SK-N-SH (cell line): ENCODE measurements at regions not wholly inside any gene's neighbourhood (a gene's known extent, or its start where the extent isn't known, plus 50 kb on each side); places are given as distances from the start of the nearest gene placed in this dataset.

Experiments used
- CTCF ChIA-PET: fragments of 300-600, 350-600 bp; formaldehyde crosslinking; extraction: SDS; loops from one replicate; lab custom pipeline; 2021; lab: Yijun Ruan, JAX
- POLR2A ChIA-PET: fragments of 350-600 bp; sonication (Branson Sonifier 250); formaldehyde crosslinking; extraction: SDS; loops from one replicate; lab custom pipeline; 2020; ENCODE audit warnings: antibody characterized with exemption, inconsistent platforms; lab: Yijun Ruan, JAX
- DNase-seq: peaks from one replicate; pipeline ENCODE4 v3.0.0; 2012
- H2AFZ ChIP-seq: fragments of 200-600 bp; sonication (generic); 2 replicates; pipeline ENCODE4 v1.8.1; 2016; ENCODE audit warnings: antibody characterized with exemption, mild to moderate bottlenecking, low read depth
- H3F3A ChIP-seq: fragments of 200-600 bp; sonication (generic); replicated peaks from 2 replicates; pipeline ENCODE3; 2016; ENCODE audit warnings: antibody characterized with exemption, mild to moderate bottlenecking; ENCODE audit not compliant: insufficient read depth
- H3K27ac ChIP-seq, 2 experiments: fragments of 200-500 bp in 1 of 2; fragments of 200-600 bp in 1 of 2; sonication (Bioruptor generic) in 1 of 2; sonication (generic), shearing (Covaris generic) in 1 of 2; 2 replicates each; pipeline versions ENCODE4 v1.5.1 to v1.6.1; 2014 to 2016; ENCODE audit warnings: low read depth in 2 of 2, inconsistent platforms in 1 of 2, low read length in 1 of 2, mild to moderate bottlenecking in 1 of 2, mixed read lengths in 1 of 2
- H3K27me3 ChIP-seq: fragments of 200-600 bp; sonication (generic), shearing (Covaris generic); 2 replicates; pipeline ENCODE4 v1.6.1; 2016; ENCODE audit warnings: mixed run types; ENCODE audit not compliant: insufficient read depth
- H3K36me3 ChIP-seq, 2 experiments: fragments of 200-500 bp in 1 of 2; fragments of 200-600 bp in 1 of 2; sonication (Bioruptor generic) in 1 of 2; sonication (generic) in 1 of 2; replicated peaks in 1 of 2; 2 replicates each; pipeline versions ENCODE3 to v1.5.1; 2014 to 2016; ENCODE audit warnings: low read length in 1 of 2, mild to moderate bottlenecking in 1 of 2; ENCODE audit not compliant: insufficient read depth in 2 of 2, control insufficient read depth in 1 of 2
- H3K4me1 ChIP-seq, 2 experiments: fragments of 200-500 bp in 1 of 2; fragments of 200-600 bp in 1 of 2; sonication (Bioruptor generic) in 1 of 2; sonication (generic), shearing (Covaris generic) in 1 of 2; 2 replicates each; pipeline versions ENCODE4 v1.5.1 to v1.6.1; 2014 to 2016; ENCODE audit warnings: low read depth in 1 of 2, low read length in 1 of 2, mixed run types in 1 of 2; ENCODE audit not compliant: insufficient read depth in 2 of 2, control insufficient read depth in 1 of 2
- H3K4me2 ChIP-seq: fragments of 200-600 bp; sonication (generic), shearing (Covaris generic); 2 replicates; pipeline ENCODE4 v1.6.1; 2017; ENCODE audit warnings: mixed run types
- H3K4me3 ChIP-seq, 2 experiments: fragments of 200-500 bp in 1 of 2; fragments of 200-600 bp in 1 of 2; sonication (Bioruptor generic) in 1 of 2; sonication (generic), shearing (Covaris generic) in 1 of 2; 2 replicates each; pipeline versions ENCODE4 v1.5.1 to v1.8.1; 2014 to 2016; ENCODE audit warnings: low read depth in 2 of 2, inconsistent platforms in 1 of 2, low read length in 1 of 2, mild to moderate bottlenecking in 1 of 2, mixed read lengths in 1 of 2, moderate library complexity in 1 of 2
- H3K79me2 ChIP-seq: fragments of 200-600 bp; sonication (generic); 2 replicates; pipeline ENCODE4 v1.8.1; 2017; ENCODE audit warnings: mild to moderate bottlenecking; ENCODE audit not compliant: insufficient read depth
- H3K9ac ChIP-seq: fragments of 200-600 bp; sonication (generic); 2 replicates; pipeline ENCODE4 v1.6.1; 2017; ENCODE audit warnings: mixed run types
- H3K9me2 ChIP-seq: fragments of 200-600 bp; sonication (generic); 2 replicates; pipeline ENCODE4 v1.6.1; 2017; ENCODE audit warnings: mixed run types
- H3K9me3 ChIP-seq: fragments of 200-600 bp; sonication (generic); 2 replicates; pipeline ENCODE4 v1.6.1; 2017; ENCODE audit warnings: mixed run types, mild to moderate bottlenecking, moderate library complexity
- H4K20me1 ChIP-seq: fragments of 200-600 bp; sonication (generic); 2 replicates; pipeline ENCODE4 v1.6.1; 2017; ENCODE audit warnings: mild to moderate bottlenecking, mixed run types; ENCODE audit not compliant: insufficient read depth
- EP300 ChIP-seq, 2 experiments: IDR thresholded peaks; 2 replicates each; pipeline versions ENCODE4 v1.4.0 to v1.6.1; 2012; ENCODE audit warnings: borderline replicate concordance in 1 of 2, low read depth in 1 of 2, low read length in 1 of 2
- FOSL2 ChIP-seq: IDR thresholded peaks from 2 replicates; pipeline ENCODE4 v1.4.0; 2012; ENCODE audit warnings: low read depth, mild to moderate bottlenecking, moderate library complexity, borderline replicate concordance
- FOXM1 ChIP-seq: IDR thresholded peaks from 2 replicates; pipeline ENCODE4 v1.4.0; 2012; ENCODE audit warnings: low read depth, mild to moderate bottlenecking
- JUND ChIP-seq: IDR thresholded peaks from 2 replicates; pipeline ENCODE4 v1.4.0; 2012
- MAX ChIP-seq: IDR thresholded peaks from 2 replicates; pipeline ENCODE4 v1.4.0; 2012; ENCODE audit warnings: low read depth
- MEF2A ChIP-seq: IDR thresholded peaks from 2 replicates; pipeline ENCODE4 v1.4.0; 2012; ENCODE audit warnings: low read depth, borderline replicate concordance
- NFIC ChIP-seq: IDR thresholded peaks from 2 replicates; pipeline ENCODE4 v1.4.0; 2012; ENCODE audit warnings: borderline replicate concordance
- POLR2AphosphoS5 ChIP-seq: IDR thresholded peaks from 2 replicates; pipeline ENCODE4 v1.6.1; 2012; ENCODE audit warnings: low read depth, low read length
- RCOR1 ChIP-seq: fragments of 150-350 bp; IDR thresholded peaks from 2 replicates; pipeline ENCODE4 v1.6.1; 2017; ENCODE audit warnings: antibody characterized with exemption, low read length
- SIN3A ChIP-seq: IDR thresholded peaks from 2 replicates; pipeline ENCODE4 v1.6.1; 2012; ENCODE audit warnings: low read depth, mild to moderate bottlenecking, low read length, moderate library complexity, borderline replicate concordance
- TAF1 ChIP-seq: IDR thresholded peaks from 2 replicates; pipeline ENCODE4 v1.6.1; 2012; ENCODE audit warnings: low read depth, mild to moderate bottlenecking, low read length, moderate library complexity, borderline replicate concordance
- TCF12 ChIP-seq: IDR thresholded peaks from 2 replicates; pipeline ENCODE4 v1.4.0; 2012
- TEAD4 ChIP-seq: IDR thresholded peaks from 2 replicates; pipeline ENCODE4 v1.4.0; 2012; ENCODE audit warnings: mild to moderate bottlenecking, borderline replicate concordance; ENCODE audit not compliant: insufficient read depth
- YY1 ChIP-seq: IDR thresholded peaks from 2 replicates; pipeline ENCODE4 v1.4.0; 2012; ENCODE audit warnings: low read depth, mild to moderate bottlenecking
- WGBS: methylation state at CpG from one replicate; pipeline ENCODE4 v1.1.6; 2017; ENCODE audit warnings: low lambda C conversion rate; 5-methylcytosine and 5-hydroxymethylcytosine counted together
- TF ChIP-seq, protein P1 (sequence below): IDR thresholded peaks from 2 replicates; pipeline ENCODE4; 2012
- TF ChIP-seq, protein P2 (sequence below): IDR thresholded peaks from 2 replicates; pipeline ENCODE4 v1.6.1; 2012; ENCODE audit warnings: mild to moderate bottlenecking, low read depth, low read length, moderate library complexity

DNA sequence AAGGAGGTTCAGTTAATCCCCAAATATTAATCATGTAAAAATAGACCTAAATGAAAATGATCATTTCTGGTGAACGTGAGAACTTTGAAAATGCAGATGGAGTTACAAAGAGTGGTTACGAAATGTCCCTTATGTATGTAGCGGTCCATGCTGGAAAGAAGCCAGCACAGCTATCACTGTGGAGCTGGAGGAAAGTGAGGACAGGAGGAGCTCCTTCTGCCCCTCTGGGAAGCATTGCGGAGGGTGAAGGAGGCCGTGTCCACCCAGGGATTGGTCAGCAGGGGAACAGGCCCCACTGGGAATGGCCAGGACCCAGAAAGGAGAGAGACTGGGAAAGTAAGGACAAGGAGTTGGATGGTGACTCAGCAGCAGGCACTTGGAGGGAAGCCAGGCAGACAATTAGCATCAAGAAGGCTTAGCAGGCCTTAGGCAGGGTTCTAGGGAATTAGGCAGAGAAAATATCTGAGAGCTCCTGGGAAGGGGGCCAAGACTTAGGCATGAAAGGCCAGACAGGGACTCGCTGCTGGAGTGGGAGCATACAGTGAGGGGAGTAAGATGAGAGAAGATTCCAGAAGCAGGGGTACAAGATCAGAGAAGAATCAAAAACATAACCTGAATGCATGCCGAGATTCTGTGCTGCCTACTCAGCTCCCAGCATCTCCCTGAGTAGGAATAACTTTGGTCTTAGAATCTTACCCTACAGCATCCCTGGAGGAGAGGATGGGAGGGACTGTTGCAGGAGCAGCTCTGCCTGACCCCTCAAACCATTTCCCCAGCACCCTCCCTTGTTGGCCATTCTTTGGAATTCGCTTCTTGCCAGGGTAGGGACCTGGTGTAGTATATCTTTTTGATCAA, 171.0 kb upstream of the UMPS start:
- Histone ChIP-seq H3K36me3 (no peaks in the 10 kb centered on the region), H3K27me3 (no peaks in the 10 kb centered on the region), H3K4me3 (peak overlapping the region in 1 of 2 experiments; percentile 20; a peak in 1 of 4 replicates), H2AFZ (no peak overlapping the region), H3K79me2 (no peaks in the 10 kb centered on the region), H3K9ac (peak overlapping the region; percentile 26; the same call in 1 of the 2 replicates), H3K9me2 (no peaks in the 10 kb centered on the region), H3K4me2 (peak overlapping the region; percentile 85), H3K27ac (peak overlapping the region; percentile 94 to 97), H3K4me1 (peaks cover 26 to 54% of the 10 kb centered on the region in 2 experiments), H3K9me3 (no peaks in the 10 kb centered on the region), H3F3A (peaks cover 39% of the 10 kb centered on the region), H4K20me1 (0 out of 2 replicates have a peak, but pooled peaks cover 5% of the 10 kb centered on the region)
- ChIA-PET CTCF (interaction anchor here (0.7 to 13.3 kb wide), 60 partner anchors 10 to 907 kb away, joined by 3 to 280 read pairs (median 5); no protein-coding TSS in a partner anchor), POLR2A (no interaction called here)
- TF ChIP-seq SIN3A (peak; percentile 40; the same call in 1 of the 2 replicates), POLR2AphosphoS5 (peak; percentile 53; the same call in 1 of the 2 replicates), MEF2A (no peak), TCF12 (peak; percentile 81), JUND (peak; percentile 79), FOSL2 (peak; percentile 91; the same call in 1 of the 2 replicates), FOXM1 (no peak), MAX (0 out of 2 replicates have a peak, but pooled peaks have one; percentile 17), RCOR1 (no peak), TAF1 (peak; percentile 45; the same call in 1 of the 2 replicates), TEAD4 (peak; percentile 37; the same call in 1 of the 2 replicates), YY1 (no peak), EP300 (IDR thresholded peaks at IDR 0.05; ENCODE audit: borderline replicate concordance in 1 of 2, low read depth in 1 of 2, low read length in 1 of 2) (peak; percentile 62 to 87; a peak in 2 of 4 replicates), NFIC (peak; percentile 99)
- TF ChIP-seq, protein P1, sequence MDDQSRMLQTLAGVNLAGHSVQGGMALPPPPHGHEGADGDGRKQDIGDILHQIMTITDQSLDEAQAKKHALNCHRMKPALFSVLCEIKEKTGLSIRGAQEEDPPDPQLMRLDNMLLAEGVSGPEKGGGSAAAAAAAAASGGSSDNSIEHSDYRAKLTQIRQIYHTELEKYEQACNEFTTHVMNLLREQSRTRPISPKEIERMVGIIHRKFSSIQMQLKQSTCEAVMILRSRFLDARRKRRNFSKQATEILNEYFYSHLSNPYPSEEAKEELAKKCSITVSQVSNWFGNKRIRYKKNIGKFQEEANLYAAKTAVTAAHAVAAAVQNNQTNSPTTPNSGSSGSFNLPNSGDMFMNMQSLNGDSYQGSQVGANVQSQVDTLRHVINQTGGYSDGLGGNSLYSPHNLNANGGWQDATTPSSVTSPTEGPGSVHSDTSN: peak; percentile 62
- TF ChIP-seq, protein P2, sequence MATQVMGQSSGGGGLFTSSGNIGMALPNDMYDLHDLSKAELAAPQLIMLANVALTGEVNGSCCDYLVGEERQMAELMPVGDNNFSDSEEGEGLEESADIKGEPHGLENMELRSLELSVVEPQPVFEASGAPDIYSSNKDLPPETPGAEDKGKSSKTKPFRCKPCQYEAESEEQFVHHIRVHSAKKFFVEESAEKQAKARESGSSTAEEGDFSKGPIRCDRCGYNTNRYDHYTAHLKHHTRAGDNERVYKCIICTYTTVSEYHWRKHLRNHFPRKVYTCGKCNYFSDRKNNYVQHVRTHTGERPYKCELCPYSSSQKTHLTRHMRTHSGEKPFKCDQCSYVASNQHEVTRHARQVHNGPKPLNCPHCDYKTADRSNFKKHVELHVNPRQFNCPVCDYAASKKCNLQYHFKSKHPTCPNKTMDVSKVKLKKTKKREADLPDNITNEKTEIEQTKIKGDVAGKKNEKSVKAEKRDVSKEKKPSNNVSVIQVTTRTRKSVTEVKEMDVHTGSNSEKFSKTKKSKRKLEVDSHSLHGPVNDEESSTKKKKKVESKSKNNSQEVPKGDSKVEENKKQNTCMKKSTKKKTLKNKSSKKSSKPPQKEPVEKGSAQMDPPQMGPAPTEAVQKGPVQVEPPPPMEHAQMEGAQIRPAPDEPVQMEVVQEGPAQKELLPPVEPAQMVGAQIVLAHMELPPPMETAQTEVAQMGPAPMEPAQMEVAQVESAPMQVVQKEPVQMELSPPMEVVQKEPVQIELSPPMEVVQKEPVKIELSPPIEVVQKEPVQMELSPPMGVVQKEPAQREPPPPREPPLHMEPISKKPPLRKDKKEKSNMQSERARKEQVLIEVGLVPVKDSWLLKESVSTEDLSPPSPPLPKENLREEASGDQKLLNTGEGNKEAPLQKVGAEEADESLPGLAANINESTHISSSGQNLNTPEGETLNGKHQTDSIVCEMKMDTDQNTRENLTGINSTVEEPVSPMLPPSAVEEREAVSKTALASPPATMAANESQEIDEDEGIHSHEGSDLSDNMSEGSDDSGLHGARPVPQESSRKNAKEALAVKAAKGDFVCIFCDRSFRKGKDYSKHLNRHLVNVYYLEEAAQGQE: peak; percentile 74; the same call in 1 of the 2 replicates
- peak; percentile 60 for DNase-seq
- 26% methylated on average over 8 of the region's 8 CpGs for WGBS
